NT2/D1 (cell line): ENCODE measurements at regions not wholly inside any gene's neighbourhood (a gene's known extent, or its start where the extent isn't known, plus 50 kb on each side); places are given as distances from the start of the nearest gene placed in this dataset.

Experiments used
- SUZ12 ChIP-seq: IDR thresholded peaks from 2 replicates; pipeline ENCODE4 v1.6.1; 2011; ENCODE audit not compliant: insufficient read length, insufficient read depth; ENCODE audit errors: extremely low read depth
- YY1 ChIP-seq: IDR thresholded peaks from 2 replicates; pipeline ENCODE4 v1.6.1; 2011; ENCODE audit not compliant: insufficient read length, insufficient read depth

DNA sequence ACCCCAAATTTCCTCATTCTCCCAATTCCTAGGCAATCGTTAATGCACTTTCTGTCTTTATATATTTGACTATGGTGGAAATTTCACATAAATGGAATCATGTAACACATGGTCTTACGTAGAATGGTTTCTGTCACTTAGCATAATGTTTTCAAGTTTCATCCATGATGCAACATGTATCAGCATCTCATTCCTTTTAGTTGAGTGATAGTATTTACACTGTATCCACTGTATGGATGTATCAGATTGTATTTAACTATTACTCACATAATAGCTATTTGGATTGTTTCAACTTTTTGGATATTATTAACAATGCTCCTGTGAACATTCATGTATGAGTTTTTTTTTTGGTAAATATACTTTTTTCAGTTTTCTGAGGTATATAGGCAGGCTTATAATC lies 982.3 kb upstream of the DDX18 start:
- TF ChIP-seq YY1 (no peak), SUZ12 (no peak)
